Keratinocyte (primary cell): ENCODE measurements at regions not wholly inside any gene's neighbourhood (a gene's known extent, or its start where the extent isn't known, plus 50 kb on each side); places are given as distances from the start of the nearest gene placed in this dataset.

ENCODE experiments used
- DNase-seq: peaks from one replicate; pipeline ENCODE4 v3.0.0-alpha.2; 2011; ENCODE audit warnings: low read depth, missing footprints, low spot score
- FAIRE-seq: peaks from 2 replicates; lab custom pipeline; 2011; peaks lifted over from hg19 to GRCh38; lab: Jason Lieb, UNC
- H2AFZ ChIP-seq: 2 replicates; pipeline ENCODE4 v1.6.0; 2012; ENCODE audit warnings: low read length, control low read depth, inconsistent platforms; ENCODE audit not compliant: control insufficient read depth
- H3K27ac ChIP-seq: 2 replicates; pipeline ENCODE4 v1.5.1; 2011; ENCODE audit warnings: low read length; ENCODE audit not compliant: control insufficient read depth, insufficient read depth
- H3K27me3 ChIP-seq: 3 replicates; pipeline ENCODE4 v1.6.0; 2011; ENCODE audit warnings: low read length; ENCODE audit not compliant: control insufficient read depth, insufficient read depth; ENCODE audit errors: extremely low read depth
- H3K36me3 ChIP-seq, 2 experiments: 2 replicates in 1 of 2; 3 replicates in 1 of 2; pipeline ENCODE4 v1.5.1; 2011; ENCODE audit warnings: low read length in 2 of 2, mild to moderate bottlenecking in 1 of 2; ENCODE audit not compliant: control insufficient read depth in 2 of 2, insufficient read depth in 2 of 2; ENCODE audit errors: extremely low read depth in 1 of 2
- H3K4me1 ChIP-seq: 3 replicates; pipeline ENCODE4 v1.5.1; 2011; ENCODE audit warnings: low read length; ENCODE audit not compliant: control insufficient read depth, insufficient read depth; ENCODE audit errors: extremely low read depth
- H3K4me2 ChIP-seq: 3 replicates; pipeline ENCODE4 v1.6.0; 2011; ENCODE audit warnings: low read depth, low read length; ENCODE audit not compliant: control insufficient read depth, insufficient read depth; ENCODE audit errors: extremely low read depth
- H3K4me3 ChIP-seq, 3 experiments: fragments of 200-600 bp in 1 of 3; sonication (generic) in 1 of 3; 2 replicates in 2 of 3; 3 replicates in 1 of 3; pipeline ENCODE4 v1.5.1; 2011 to 2016; ENCODE audit warnings: low read length in 3 of 3, mild to moderate bottlenecking in 3 of 3, control low read depth in 2 of 3, inconsistent platforms in 1 of 3, low read depth in 1 of 3, mixed read lengths in 1 of 3, mixed run types in 1 of 3, moderate library complexity in 1 of 3; ENCODE audit not compliant: control insufficient read depth in 2 of 3, insufficient read depth in 2 of 3; ENCODE audit errors: extremely low read depth in 1 of 3
- H3K79me2 ChIP-seq: 2 replicates; pipeline ENCODE4 v1.6.0; 2012; ENCODE audit warnings: low read length; ENCODE audit not compliant: control insufficient read depth, insufficient read depth
- H3K9ac ChIP-seq: 3 replicates; pipeline ENCODE4 v1.6.0; 2011; ENCODE audit warnings: low read length; ENCODE audit not compliant: control insufficient read depth, insufficient read depth; ENCODE audit errors: extremely low read depth
- H3K9me1 ChIP-seq: 3 replicates; pipeline ENCODE4 v1.6.0; 2011; ENCODE audit warnings: low read length; ENCODE audit not compliant: control insufficient read depth, insufficient read depth; ENCODE audit errors: extremely low read depth
- H3K9me3 ChIP-seq: 2 replicates; pipeline ENCODE4 v1.5.1; 2012; ENCODE audit warnings: low read depth, low read length; ENCODE audit not compliant: control insufficient read depth
- H4K20me1 ChIP-seq: 3 replicates; pipeline ENCODE4 v1.6.0; 2011; ENCODE audit warnings: low read length; ENCODE audit not compliant: control insufficient read depth, insufficient read depth; ENCODE audit errors: extremely low read depth
- EZH2 ChIP-seq: IDR thresholded peaks from one replicate; pipeline ENCODE4 v1.6.1; 2012; ENCODE audit warnings: inconsistent platforms, mild to moderate bottlenecking, low read length, moderate library complexity
- dilution Hi-C: fragments of 300-500 bp; cut with MboI; formaldehyde crosslinking; loops from one replicate; pipeline ENCODE4 v1.7.0; 2020; ENCODE audit warnings: low sequenced_read_pairs; ENCODE audit not compliant: extremely low pct_ligation_motif_present
- TF ChIP-seq, protein P1 (sequence below), 3 experiments: IDR thresholded peaks in 1 of 3; conservative IDR thresholded peaks in 1 of 3; optimal IDR thresholded peaks in 1 of 3; 2 replicates in 2 of 3; 3 replicates in 1 of 3; pipeline versions ENCODE3 to v1.5.1; 2011; ENCODE audit warnings: low read length in 3 of 3, mild to moderate bottlenecking in 3 of 3, moderate library complexity in 2 of 3, control low read depth in 1 of 3, inconsistent platforms in 1 of 3; ENCODE audit not compliant: insufficient read depth in 2 of 3; ENCODE audit errors: extremely low read depth in 1 of 3

DNA sequence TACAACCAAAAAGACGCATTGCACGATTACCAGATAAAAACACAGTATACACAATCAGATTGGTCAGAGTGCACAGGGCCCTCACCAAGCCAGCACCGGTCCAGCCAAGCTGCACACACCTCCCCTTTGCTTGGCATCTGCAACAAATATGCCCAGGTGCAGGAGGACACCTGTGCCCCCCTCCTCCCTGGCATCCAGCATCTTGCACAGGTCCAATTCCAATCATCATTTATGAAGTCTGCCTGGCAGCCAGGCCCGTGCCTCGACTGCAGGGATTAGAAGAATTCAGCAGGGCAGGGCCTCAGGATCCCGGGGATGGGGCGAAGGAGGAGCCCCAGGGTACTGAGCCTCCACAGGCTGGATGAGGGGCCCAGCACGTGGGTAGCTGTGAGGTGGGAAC is 302.1 kb downstream of the CTTN start:
- H3K9me1 ChIP-seq, result no peaks in the 10 kb centered on the region
- no peak overlapping the region for H2AFZ ChIP-seq
- no peak overlapping the region for H3K27ac ChIP-seq
- no peaks in the 10 kb centered on the region for H4K20me1 ChIP-seq
- no peak for TF ChIP-seq EZH2
- TF ChIP-seq, protein P1, sequence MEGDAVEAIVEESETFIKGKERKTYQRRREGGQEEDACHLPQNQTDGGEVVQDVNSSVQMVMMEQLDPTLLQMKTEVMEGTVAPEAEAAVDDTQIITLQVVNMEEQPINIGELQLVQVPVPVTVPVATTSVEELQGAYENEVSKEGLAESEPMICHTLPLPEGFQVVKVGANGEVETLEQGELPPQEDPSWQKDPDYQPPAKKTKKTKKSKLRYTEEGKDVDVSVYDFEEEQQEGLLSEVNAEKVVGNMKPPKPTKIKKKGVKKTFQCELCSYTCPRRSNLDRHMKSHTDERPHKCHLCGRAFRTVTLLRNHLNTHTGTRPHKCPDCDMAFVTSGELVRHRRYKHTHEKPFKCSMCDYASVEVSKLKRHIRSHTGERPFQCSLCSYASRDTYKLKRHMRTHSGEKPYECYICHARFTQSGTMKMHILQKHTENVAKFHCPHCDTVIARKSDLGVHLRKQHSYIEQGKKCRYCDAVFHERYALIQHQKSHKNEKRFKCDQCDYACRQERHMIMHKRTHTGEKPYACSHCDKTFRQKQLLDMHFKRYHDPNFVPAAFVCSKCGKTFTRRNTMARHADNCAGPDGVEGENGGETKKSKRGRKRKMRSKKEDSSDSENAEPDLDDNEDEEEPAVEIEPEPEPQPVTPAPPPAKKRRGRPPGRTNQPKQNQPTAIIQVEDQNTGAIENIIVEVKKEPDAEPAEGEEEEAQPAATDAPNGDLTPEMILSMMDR (optimal IDR thresholded peaks at IDR 0.05 in 1 of 3, IDR thresholded peaks at IDR 0.05 in 1 of 3, conservative IDR thresholded peaks at IDR 0.05 in 1 of 3; ENCODE audit: extremely low read depth in 1 of 3, insufficient read depth in 2 of 3, low read length in 3 of 3), result no peak
- H3K4me1 ChIP-seq, result no peaks in the 10 kb centered on the region
- no peaks in the 10 kb centered on the region for H3K27me3 ChIP-seq
- H3K36me3 ChIP-seq, result no peaks in the 10 kb centered on the region
- peaks cover 9% of the 10 kb centered on the region for H3K9me3 ChIP-seq
- H3K79me2 ChIP-seq, result no peaks in the 10 kb centered on the region
- no peak overlapping the region for H3K9ac ChIP-seq
- DNase-seq (no peak), FAIRE-seq (no peak)
- no peak overlapping the region for H3K4me3 ChIP-seq
- dilution Hi-C loops, result no loop called here
- H3K4me2 ChIP-seq, result no peak overlapping the region

GRCh38 chr11:70700871-70701270 is 302.5 kb downstream of the CTTN start:
- Histone ChIP-seq H3K79me2 (no peaks in the 10 kb centered on the region), H3K4me2 (no peak overlapping the region), H3K9me3 (peaks cover 9% of the 10 kb centered on the region), H3K9ac (no peak overlapping the region), H3K9me1 (no peaks in the 10 kb centered on the region), H2AFZ (no peak overlapping the region), H4K20me1 (no peaks in the 10 kb centered on the region), H3K27ac (no peak overlapping the region), H3K4me3 (no peak overlapping the region), H3K27me3 (no peaks in the 10 kb centered on the region), H3K36me3 (no peaks in the 10 kb centered on the region), H3K4me1 (no peaks in the 10 kb centered on the region)
- TF ChIP-seq EZH2, result no peak
- TF ChIP-seq, protein P1 (optimal IDR thresholded peaks at IDR 0.05 in 1 of 3, IDR thresholded peaks at IDR 0.05 in 1 of 3, conservative IDR thresholded peaks at IDR 0.05 in 1 of 3; ENCODE audit: extremely low read depth in 1 of 3, insufficient read depth in 2 of 3, low read length in 3 of 3), result no peak
- FAIRE-seq, result no peak
- DNase-seq, result no peak
- dilution Hi-C loops, result no loop called here
